ENCODE measurements at regions not wholly inside any gene's neighbourhood (a gene's known extent, or its start where the extent isn't known, plus 50 kb on each side); places are given as distances from the start of the nearest gene placed in this dataset.

- no peak overlapping the region for H3K27ac ChIP-seq
- H3K27me3 ChIP-seq (ENCODE audit: insufficient read depth, low read depth, severe bottlenecking): no peaks in the 10 kb centered on the region
- no peak overlapping the region for H3K4me3 ChIP-seq (ENCODE audit: low read depth, low read length)
- no peaks in the 10 kb centered on the region for H3K36me3 ChIP-seq
- no peak for TF ChIP-seq CTCF (IDR thresholded peaks at IDR 0.05; ENCODE audit: low read depth, low read length)
- H3K9me3 ChIP-seq (ENCODE audit: severe bottlenecking): no peaks in the 10 kb centered on the region
- no peak for DNase-seq
Observed at GRCh38 chr3:180283251-180283650, 246.5 kb upstream of the PEX5L start.

- H3K9me3 ChIP-seq (ENCODE audit: severe bottlenecking): no peaks in the 10 kb centered on the region
- no peak for DNase-seq
- no peak overlapping the region for H3K4me3 ChIP-seq (ENCODE audit: low read depth, low read length)
- H3K36me3 ChIP-seq: no peaks in the 10 kb centered on the region
- H3K27me3 ChIP-seq (ENCODE audit: insufficient read depth, low read depth, severe bottlenecking): no peaks in the 10 kb centered on the region
- TF ChIP-seq CTCF (IDR thresholded peaks at IDR 0.05; ENCODE audit: low read depth, low read length): no peak
- no peak overlapping the region for H3K27ac ChIP-seq
Observed at GRCh38 chr3:180284331-180285110, 247.8 kb upstream of the PEX5L start.

- Histone ChIP-seq H3K27ac (no peak overlapping the region), H3K9me3 (ENCODE audit: severe bottlenecking) (no peaks in the 10 kb centered on the region), H3K4me3 (ENCODE audit: low read depth, low read length) (no peak overlapping the region), H3K36me3 (no peaks in the 10 kb centered on the region), H3K27me3 (ENCODE audit: insufficient read depth, low read depth, severe bottlenecking) (no peaks in the 10 kb centered on the region)
- TF ChIP-seq CTCF (IDR thresholded peaks at IDR 0.05; ENCODE audit: low read depth, low read length): no peak
- DNase-seq: no peak
Observed at GRCh38 chr3:180287703-180288102, 251.0 kb upstream of the PEX5L start.

- Histone ChIP-seq H3K9me3 (ENCODE audit: severe bottlenecking) (no peaks in the 10 kb centered on the region), H3K4me3 (ENCODE audit: low read depth, low read length) (no peak overlapping the region), H3K27ac (no peak overlapping the region), H3K27me3 (ENCODE audit: insufficient read depth, low read depth, severe bottlenecking) (no peaks in the 10 kb centered on the region), H3K36me3 (no peaks in the 10 kb centered on the region)
- peak; percentile 6 for DNase-seq
- TF ChIP-seq CTCF (IDR thresholded peaks at IDR 0.05; ENCODE audit: low read depth, low read length): no peak
Observed at GRCh38 chr3:180288816-180289215, 252.1 kb upstream of the PEX5L start.

DNA sequence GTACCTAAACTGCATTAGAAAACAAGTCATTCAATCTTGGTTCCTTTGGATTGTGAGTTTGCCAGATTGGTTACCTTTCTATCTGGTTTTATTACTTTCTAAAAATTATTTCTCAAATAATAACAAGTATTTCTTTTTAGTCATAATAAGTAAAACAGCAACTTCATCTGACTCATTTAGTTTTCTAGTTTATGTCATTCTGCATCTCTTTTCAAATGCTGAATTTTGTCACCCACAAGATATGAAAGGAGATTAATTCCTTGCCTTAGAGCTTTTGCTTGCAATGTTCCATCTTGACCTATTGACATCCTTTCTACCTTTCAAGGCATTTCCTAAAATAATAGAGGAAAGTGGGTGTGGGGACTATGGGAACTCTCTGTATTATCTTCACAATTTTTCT is 253.6 kb upstream of the PEX5L start:
- no peaks in the 10 kb centered on the region for H3K36me3 ChIP-seq
- DNase-seq: no peak
- H3K27ac ChIP-seq: no peak overlapping the region
- no peaks in the 10 kb centered on the region for H3K27me3 ChIP-seq (ENCODE audit: insufficient read depth, low read depth, severe bottlenecking)
- TF ChIP-seq CTCF (IDR thresholded peaks at IDR 0.05; ENCODE audit: low read depth, low read length): no peak
- H3K4me3 ChIP-seq (ENCODE audit: low read depth, low read length): no peak overlapping the region
- no peaks in the 10 kb centered on the region for H3K9me3 ChIP-seq (ENCODE audit: severe bottlenecking)

Data from WERI-Rb-1 (cell line).